Neural progenitor cell (in vitro differentiated cells): ENCODE measurements at regions not wholly inside any gene's neighbourhood (a gene's known extent, or its start where the extent isn't known, plus 50 kb on each side); places are given as distances from the start of the nearest gene placed in this dataset.

Source experiments
- CTCF ChIP-seq: fragments of 200-600 bp; sonication (generic); IDR thresholded peaks from 2 replicates; pipeline ENCODE4 v1.5.1; 2017; ENCODE audit warnings: antibody characterized with exemption, mild to moderate bottlenecking
- EZH2 ChIP-seq: fragments of 200-600 bp; sonication (generic); IDR thresholded peaks from 2 replicates; pipeline ENCODE4 v1.6.1; 2017; ENCODE audit warnings: antibody characterized with exemption, mild to moderate bottlenecking, moderate library complexity
- EZH2phosphoT487 ChIP-seq: fragments of 200-600 bp; sonication (generic); IDR thresholded peaks from 2 replicates; pipeline ENCODE4 v1.6.1; 2017; ENCODE audit warnings: antibody characterized with exemption

GRCh38 chr3:124268355-124268754, 276.4 kb upstream of the ROPN1 start:
- TF ChIP-seq CTCF (no peak), EZH2phosphoT487 (no peak), EZH2 (no peak)
